Keratinocyte (primary cell): ENCODE measurements at regions not wholly inside any gene's neighbourhood (a gene's known extent, or its start where the extent isn't known, plus 50 kb on each side); places are given as distances from the start of the nearest gene placed in this dataset.
A peak's percentile ranks its signal among the peaks of the same experiment; 100 is the strongest.
"Not testable (repeated sequence)": the region's sequence is repeated elsewhere in the genome, so short reads cannot be mapped to it uniquely, and the experiment has no call there.

ENCODE experiments used
- DNase-seq: peaks from one replicate; pipeline ENCODE4 v3.0.0-alpha.2; 2011; ENCODE audit warnings: low read depth, missing footprints, low spot score
- FAIRE-seq: peaks from 2 replicates; lab custom pipeline; 2011; peaks lifted over from hg19 to GRCh38; lab: Jason Lieb, UNC
- H2AFZ ChIP-seq: 2 replicates; pipeline ENCODE4 v1.6.0; 2012; ENCODE audit warnings: low read length, control low read depth, inconsistent platforms; ENCODE audit not compliant: control insufficient read depth
- H3K27ac ChIP-seq: 2 replicates; pipeline ENCODE4 v1.5.1; 2011; ENCODE audit warnings: low read length; ENCODE audit not compliant: control insufficient read depth, insufficient read depth
- H3K27me3 ChIP-seq: 3 replicates; pipeline ENCODE4 v1.6.0; 2011; ENCODE audit warnings: low read length; ENCODE audit not compliant: control insufficient read depth, insufficient read depth; ENCODE audit errors: extremely low read depth
- H3K36me3 ChIP-seq, 2 experiments: 2 replicates in 1 of 2; 3 replicates in 1 of 2; pipeline ENCODE4 v1.5.1; 2011; ENCODE audit warnings: low read length in 2 of 2, mild to moderate bottlenecking in 1 of 2; ENCODE audit not compliant: control insufficient read depth in 2 of 2, insufficient read depth in 2 of 2; ENCODE audit errors: extremely low read depth in 1 of 2
- H3K4me1 ChIP-seq: 3 replicates; pipeline ENCODE4 v1.5.1; 2011; ENCODE audit warnings: low read length; ENCODE audit not compliant: control insufficient read depth, insufficient read depth; ENCODE audit errors: extremely low read depth
- H3K4me2 ChIP-seq: 3 replicates; pipeline ENCODE4 v1.6.0; 2011; ENCODE audit warnings: low read depth, low read length; ENCODE audit not compliant: control insufficient read depth, insufficient read depth; ENCODE audit errors: extremely low read depth
- H3K4me3 ChIP-seq, 3 experiments: fragments of 200-600 bp in 1 of 3; sonication (generic) in 1 of 3; 2 replicates in 2 of 3; 3 replicates in 1 of 3; pipeline ENCODE4 v1.5.1; 2011 to 2016; ENCODE audit warnings: low read length in 3 of 3, mild to moderate bottlenecking in 3 of 3, control low read depth in 2 of 3, inconsistent platforms in 1 of 3, low read depth in 1 of 3, mixed read lengths in 1 of 3, mixed run types in 1 of 3, moderate library complexity in 1 of 3; ENCODE audit not compliant: control insufficient read depth in 2 of 3, insufficient read depth in 2 of 3; ENCODE audit errors: extremely low read depth in 1 of 3
- H3K79me2 ChIP-seq: 2 replicates; pipeline ENCODE4 v1.6.0; 2012; ENCODE audit warnings: low read length; ENCODE audit not compliant: control insufficient read depth, insufficient read depth
- H3K9ac ChIP-seq: 3 replicates; pipeline ENCODE4 v1.6.0; 2011; ENCODE audit warnings: low read length; ENCODE audit not compliant: control insufficient read depth, insufficient read depth; ENCODE audit errors: extremely low read depth
- H3K9me1 ChIP-seq: 3 replicates; pipeline ENCODE4 v1.6.0; 2011; ENCODE audit warnings: low read length; ENCODE audit not compliant: control insufficient read depth, insufficient read depth; ENCODE audit errors: extremely low read depth
- H3K9me3 ChIP-seq: 2 replicates; pipeline ENCODE4 v1.5.1; 2012; ENCODE audit warnings: low read depth, low read length; ENCODE audit not compliant: control insufficient read depth
- H4K20me1 ChIP-seq: 3 replicates; pipeline ENCODE4 v1.6.0; 2011; ENCODE audit warnings: low read length; ENCODE audit not compliant: control insufficient read depth, insufficient read depth; ENCODE audit errors: extremely low read depth
- EZH2 ChIP-seq: IDR thresholded peaks from one replicate; pipeline ENCODE4 v1.6.1; 2012; ENCODE audit warnings: inconsistent platforms, mild to moderate bottlenecking, low read length, moderate library complexity
- dilution Hi-C: fragments of 300-500 bp; cut with MboI; formaldehyde crosslinking; loops from one replicate; pipeline ENCODE4 v1.7.0; 2020; ENCODE audit warnings: low sequenced_read_pairs; ENCODE audit not compliant: extremely low pct_ligation_motif_present
- TF ChIP-seq, protein P1 (sequence below), 3 experiments: IDR thresholded peaks in 1 of 3; conservative IDR thresholded peaks in 1 of 3; optimal IDR thresholded peaks in 1 of 3; 2 replicates in 2 of 3; 3 replicates in 1 of 3; pipeline versions ENCODE3 to v1.5.1; 2011; ENCODE audit warnings: low read length in 3 of 3, mild to moderate bottlenecking in 3 of 3, moderate library complexity in 2 of 3, control low read depth in 1 of 3, inconsistent platforms in 1 of 3; ENCODE audit not compliant: insufficient read depth in 2 of 3; ENCODE audit errors: extremely low read depth in 1 of 3

DNA sequence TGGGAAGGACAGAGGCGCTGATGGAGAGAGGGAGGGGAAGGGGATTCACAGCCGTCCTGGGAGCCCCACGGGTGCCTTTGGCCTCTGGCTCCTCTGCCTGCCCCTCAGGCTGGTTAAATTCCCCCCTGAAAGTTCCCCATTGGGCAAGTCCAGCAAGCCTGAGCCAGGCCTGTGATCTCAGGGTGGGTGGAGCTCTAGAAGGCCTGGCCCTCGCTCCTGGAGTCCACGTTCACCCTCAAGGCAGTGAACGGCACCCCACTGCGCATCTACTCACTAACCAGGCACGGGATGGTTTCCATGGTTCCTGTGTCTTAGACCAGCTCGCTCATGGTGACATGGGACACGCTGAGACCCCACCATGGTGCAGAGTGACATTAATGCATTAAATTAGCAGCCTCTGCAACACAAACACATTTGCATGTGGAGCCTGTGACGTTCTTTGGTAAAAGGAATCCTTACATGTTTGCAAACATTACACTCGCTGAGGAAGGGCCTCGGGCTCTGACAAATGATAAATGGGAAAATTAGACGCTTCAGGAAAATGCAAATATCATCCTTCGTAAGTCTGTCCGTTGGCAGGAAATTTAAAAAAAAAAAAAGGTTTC lies 452.7 kb downstream of the PREX1 start:
- DNase-seq: no peak
- H3K4me2 ChIP-seq: no peak overlapping the region
- peaks cover 14% of the 10 kb centered on the region for H3K27me3 ChIP-seq
- H3K36me3 ChIP-seq: no peaks in the 10 kb centered on the region
- no peak overlapping the region for H3K9ac ChIP-seq
- H3K4me3 ChIP-seq: no peak overlapping the region
- no peak overlapping the region for H2AFZ ChIP-seq
- no peak overlapping the region for H3K27ac ChIP-seq
- H4K20me1 ChIP-seq: no peaks in the 10 kb centered on the region
- no peaks in the 10 kb centered on the region for H3K9me3 ChIP-seq
- H3K4me1 ChIP-seq: no peaks in the 10 kb centered on the region
- H3K79me2 ChIP-seq: no peaks in the 10 kb centered on the region
- H3K9me1 ChIP-seq: no peaks in the 10 kb centered on the region
- FAIRE-seq: no peak
- dilution Hi-C loops: no loop called here
- TF ChIP-seq, protein P1, sequence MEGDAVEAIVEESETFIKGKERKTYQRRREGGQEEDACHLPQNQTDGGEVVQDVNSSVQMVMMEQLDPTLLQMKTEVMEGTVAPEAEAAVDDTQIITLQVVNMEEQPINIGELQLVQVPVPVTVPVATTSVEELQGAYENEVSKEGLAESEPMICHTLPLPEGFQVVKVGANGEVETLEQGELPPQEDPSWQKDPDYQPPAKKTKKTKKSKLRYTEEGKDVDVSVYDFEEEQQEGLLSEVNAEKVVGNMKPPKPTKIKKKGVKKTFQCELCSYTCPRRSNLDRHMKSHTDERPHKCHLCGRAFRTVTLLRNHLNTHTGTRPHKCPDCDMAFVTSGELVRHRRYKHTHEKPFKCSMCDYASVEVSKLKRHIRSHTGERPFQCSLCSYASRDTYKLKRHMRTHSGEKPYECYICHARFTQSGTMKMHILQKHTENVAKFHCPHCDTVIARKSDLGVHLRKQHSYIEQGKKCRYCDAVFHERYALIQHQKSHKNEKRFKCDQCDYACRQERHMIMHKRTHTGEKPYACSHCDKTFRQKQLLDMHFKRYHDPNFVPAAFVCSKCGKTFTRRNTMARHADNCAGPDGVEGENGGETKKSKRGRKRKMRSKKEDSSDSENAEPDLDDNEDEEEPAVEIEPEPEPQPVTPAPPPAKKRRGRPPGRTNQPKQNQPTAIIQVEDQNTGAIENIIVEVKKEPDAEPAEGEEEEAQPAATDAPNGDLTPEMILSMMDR (optimal IDR thresholded peaks at IDR 0.05 in 1 of 3, IDR thresholded peaks at IDR 0.05 in 1 of 3, conservative IDR thresholded peaks at IDR 0.05 in 1 of 3; ENCODE audit: extremely low read depth in 1 of 3, insufficient read depth in 2 of 3, low read length in 3 of 3): no peak
- no peak for TF ChIP-seq EZH2

GRCh38 chr20:48374031-48374907 lies 453.5 kb downstream of the PREX1 start:
- H3K9ac ChIP-seq, H3K4me1 ChIP-seq, H3K4me3 ChIP-seq, DNase-seq, H3K36me3 ChIP-seq, H4K20me1 ChIP-seq, H3K9me3 ChIP-seq, H3K79me2 ChIP-seq, H3K4me2 ChIP-seq, H3K27ac ChIP-seq, dilution Hi-C loops, H2AFZ ChIP-seq, H3K9me1 ChIP-seq: not testable (repeated sequence)
- TF ChIP-seq, protein P1 (optimal IDR thresholded peaks at IDR 0.05 in 1 of 3, IDR thresholded peaks at IDR 0.05 in 1 of 3, conservative IDR thresholded peaks at IDR 0.05 in 1 of 3; ENCODE audit: extremely low read depth in 1 of 3, insufficient read depth in 2 of 3, low read length in 3 of 3): peak in 2 of 3 experiments; percentile 5 to 19
- peak; percentile 59 for FAIRE-seq
- peaks cover 14% of the 10 kb centered on the region for H3K27me3 ChIP-seq
